ENCODE measurements at regions not wholly inside any gene's neighbourhood (a gene's known extent, or its start where the extent isn't known, plus 50 kb on each side); places are given as distances from the start of the nearest gene placed in this dataset.

- intact Hi-C loops (cut with micrococcal nuclease; ENCODE audit: unreplicated experiment) = no loop called here
- no peaks in the 10 kb centered on the region for H3K36me3 ChIP-seq (ENCODE audit: low read depth)
- no TSS peak for BruUV-seq (replicated peaks)
- DNase-seq = no peak
- no peaks in the 10 kb centered on the region for H3K9me2 ChIP-seq (ENCODE audit: insufficient read depth)
- H3K4me3 ChIP-seq = no peak overlapping the region
- H3K27me3 ChIP-seq (ENCODE audit: insufficient read depth, low read depth) = no peaks in the 10 kb centered on the region
- TF ChIP-seq EZH2 (IDR thresholded peaks at IDR 0.05; ENCODE audit: low read depth) (no peak), CTCF (conservative IDR thresholded peaks at IDR 0.05) (no peak)
- no peaks in the 10 kb centered on the region for H3K79me2 ChIP-seq (ENCODE audit: low read depth)
- H3K27ac ChIP-seq = no peak overlapping the region
- peaks cover 3% of the 10 kb centered on the region; the same call in 1 of the 2 replicates for H3F3A ChIP-seq (ENCODE audit: insufficient read depth, low read depth)
- H4K20me1 ChIP-seq (ENCODE audit: insufficient read depth) = no peaks in the 10 kb centered on the region
- no peak overlapping the region for H2AFZ ChIP-seq
- no peak overlapping the region for H3K4me2 ChIP-seq
- no peaks in the 10 kb centered on the region for H3K9me3 ChIP-seq (ENCODE audit: insufficient read depth, low read depth)
- ChIA-PET CTCF (no interaction called here), POLR2A (ENCODE audit: unreplicated experiment) (no interaction called here)
- H3K4me1 ChIP-seq (replicated peaks; ENCODE audit: insufficient read depth) = no peaks in the 10 kb centered on the region
Observed at GRCh38 chr4:117326091-117326490, 240.7 kb upstream of the TRAM1L1 start.

DNA sequence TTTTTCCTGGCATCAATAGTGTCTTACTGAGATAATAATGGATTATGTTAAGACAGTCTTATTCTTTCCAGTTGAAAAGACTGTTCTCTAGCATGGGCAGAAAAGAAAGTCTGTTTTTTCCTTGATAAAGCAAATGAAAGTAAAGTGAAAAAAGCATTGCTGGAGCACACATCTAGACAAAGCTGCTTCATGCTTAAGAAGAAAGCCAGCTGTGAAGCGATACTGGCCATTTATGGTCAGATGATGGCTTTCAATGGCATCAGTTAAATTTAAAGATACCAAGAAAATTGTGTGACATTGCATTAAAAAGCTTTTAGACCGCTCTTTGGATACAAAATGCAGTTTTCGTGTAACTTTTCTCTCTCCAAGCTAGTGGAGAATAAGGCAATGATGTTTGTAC, 242.1 kb upstream of the TRAM1L1 start:
- no peaks in the 10 kb centered on the region for H4K20me1 ChIP-seq (ENCODE audit: insufficient read depth)
- H3K4me1 ChIP-seq (replicated peaks; ENCODE audit: insufficient read depth) = no peaks in the 10 kb centered on the region
- H3K4me2 ChIP-seq = no peak overlapping the region
- intact Hi-C loops (cut with micrococcal nuclease; ENCODE audit: unreplicated experiment) = no loop called here
- H3K79me2 ChIP-seq (ENCODE audit: low read depth) = no peaks in the 10 kb centered on the region
- H3K27ac ChIP-seq = no peak overlapping the region
- ChIA-PET POLR2A (ENCODE audit: unreplicated experiment) (no interaction called here), CTCF (no interaction called here)
- TF ChIP-seq CTCF (conservative IDR thresholded peaks at IDR 0.05) = no peak
- no peak for TF ChIP-seq EZH2 (IDR thresholded peaks at IDR 0.05; ENCODE audit: low read depth)
- peaks cover 3% of the 10 kb centered on the region; the same call in 1 of the 2 replicates for H3F3A ChIP-seq (ENCODE audit: insufficient read depth, low read depth)
- no peaks in the 10 kb centered on the region for H3K9me2 ChIP-seq (ENCODE audit: insufficient read depth)
- no peak overlapping the region for H2AFZ ChIP-seq
- no peaks in the 10 kb centered on the region for H3K27me3 ChIP-seq (ENCODE audit: insufficient read depth, low read depth)
- no peaks in the 10 kb centered on the region for H3K9me3 ChIP-seq (ENCODE audit: insufficient read depth, low read depth)
- BruUV-seq (replicated peaks) = no TSS peak
- no peak overlapping the region for H3K4me3 ChIP-seq
- no peaks in the 10 kb centered on the region for H3K36me3 ChIP-seq (ENCODE audit: low read depth)
- no peak for DNase-seq

GRCh38 chr4:117328333-117328732, 243.0 kb upstream of the TRAM1L1 start:
- no peak for DNase-seq
- H3K9me3 ChIP-seq (ENCODE audit: insufficient read depth, low read depth) = no peaks in the 10 kb centered on the region
- intact Hi-C loops (cut with micrococcal nuclease; ENCODE audit: unreplicated experiment) = no loop called here
- no peaks in the 10 kb centered on the region for H3K79me2 ChIP-seq (ENCODE audit: low read depth)
- ChIA-PET CTCF (no interaction called here), POLR2A (ENCODE audit: unreplicated experiment) (no interaction called here)
- H3K4me3 ChIP-seq = no peak overlapping the region
- no peaks in the 10 kb centered on the region for H3K27me3 ChIP-seq (ENCODE audit: insufficient read depth, low read depth)
- peaks cover 3% of the 10 kb centered on the region; the same call in 1 of the 2 replicates for H3F3A ChIP-seq (ENCODE audit: insufficient read depth, low read depth)
- H3K36me3 ChIP-seq (ENCODE audit: low read depth) = no peaks in the 10 kb centered on the region
- BruUV-seq (replicated peaks) = no TSS peak
- no peaks in the 10 kb centered on the region for H3K9me2 ChIP-seq (ENCODE audit: insufficient read depth)
- H3K27ac ChIP-seq = no peak overlapping the region
- no peak overlapping the region for H3K4me2 ChIP-seq
- no peak overlapping the region for H2AFZ ChIP-seq
- no peaks in the 10 kb centered on the region for H3K4me1 ChIP-seq (replicated peaks; ENCODE audit: insufficient read depth)
- TF ChIP-seq CTCF (conservative IDR thresholded peaks at IDR 0.05) = no peak
- TF ChIP-seq EZH2 (IDR thresholded peaks at IDR 0.05; ENCODE audit: low read depth) = no peak
- H4K20me1 ChIP-seq (ENCODE audit: insufficient read depth) = no peaks in the 10 kb centered on the region

All from PC-9 (cell line).